Sigmoid colon (tissue), 6 donors: ENCODE measurements at regions not wholly inside any gene's neighbourhood (a gene's known extent, or its start where the extent isn't known, plus 50 kb on each side); places are given as distances from the start of the nearest gene placed in this dataset.
"Not testable (repeated sequence)": the region's sequence is repeated elsewhere in the genome, so short reads cannot be mapped to it uniquely, and the experiment has no call there.

ENCODE experiments used
- DNase-seq: peaks from one replicate; pipeline ENCODE4 v3.0.0-alpha.2; 2019
- H3K27ac ChIP-seq, 4 donors: fragments of 200-600 bp; sonication (generic); one replicate each; pipeline ENCODE4 v1.5.1; 2016 to 2019; ENCODE audit warnings: mild to moderate bottlenecking in 1 of 4
- H3K27me3 ChIP-seq, 3 donors: fragments of 200-600 bp; sonication (generic); one replicate each; pipeline ENCODE4 v1.5.1; 2019; ENCODE audit warnings: mild to moderate bottlenecking in 1 of 3
- H3K36me3 ChIP-seq, 4 donors: fragments of 200-600 bp; sonication (generic); one replicate each; pipeline ENCODE4 v1.5.1; 2016 to 2019
- H3K4me1 ChIP-seq, 4 donors: fragments of 200-600 bp; sonication (generic); one replicate each; pipeline ENCODE4 v1.5.1; 2017 to 2019
- H3K4me3 ChIP-seq, 4 donors: fragments of 200-600 bp; sonication (generic); one replicate each; pipeline ENCODE4 v1.5.1; 2017 to 2019; ENCODE audit warnings: mild to moderate bottlenecking in 2 of 4, moderate library complexity in 1 of 4
- H3K9me3 ChIP-seq, 4 donors: fragments of 200-600 bp in 3 of 4; sonication (generic) in 3 of 4; one replicate each; pipeline versions ENCODE4 v1.5.1 to v1.6.1; 2013 to 2019
- CTCF ChIP-seq, 4 experiments: fragments of 450-650 bp in 3 of 4; fragments of 200-600 bp in 1 of 4; IDR thresholded peaks; one replicate each; pipeline ENCODE4 v1.5.1; 2016 to 2019; ENCODE audit warnings: antibody characterized with exemption in 4 of 4, mild to moderate bottlenecking in 3 of 4, moderate library complexity in 2 of 4
- EP300 ChIP-seq, 4 donors: sonication (generic); formaldehyde crosslinking; IDR thresholded peaks; one replicate each; pipeline ENCODE4 v1.6.1; 2017; ENCODE audit warnings: antibody characterized with exemption in 4 of 4
- POLR2A ChIP-seq, 2 donors: fragments of 450-650 bp; IDR thresholded peaks; one replicate each; pipeline ENCODE4 v1.6.1; 2016; ENCODE audit warnings: antibody characterized with exemption in 2 of 2, mild to moderate bottlenecking in 2 of 2, moderate library complexity in 2 of 2
- POLR2AphosphoS5 ChIP-seq, 4 donors: sonication (generic); formaldehyde crosslinking; IDR thresholded peaks; one replicate each; pipeline ENCODE4 v1.6.1; 2017; ENCODE audit warnings: antibody characterized with exemption in 4 of 4
- WGBS, 2 donors: extraction: QIAGEN DNeasy Blood & Tissue Kit; methylation state at CpG; one replicate each; pipeline ENCODE4 v1.1.7; 2013; 5-methylcytosine and 5-hydroxymethylcytosine counted together
- intact Hi-C: fragments of 100-400 bp; cut with DNase I; formaldehyde crosslinking; loops from one replicate; pipeline ENCODE4 v1.15.1; 2023
- donor health status: healthy with polysubstance abuse.
- donor health status: healthy.

GRCh38 chr16:85240982-85241924 is 129.0 kb upstream of the CIBAR2 start:
- TF ChIP-seq EP300 (IDR thresholded peaks at IDR 0.05) (no peak), POLR2AphosphoS5 (IDR thresholded peaks at IDR 0.05) (no peak), CTCF (IDR thresholded peaks at IDR 0.05) (no peak), POLR2A (IDR thresholded peaks at IDR 0.05) (no peak)
- Histone ChIP-seq H3K4me3 (no peak overlapping the region), H3K9me3 (no peaks in the 10 kb centered on the region), H3K27me3 (no peaks in the 10 kb centered on the region), H3K36me3 (no peaks in the 10 kb centered on the region), H3K4me1 (peaks cover 0 to 33% (median 25%) of the 10 kb centered on the region in 4 donors), H3K27ac (no peak overlapping the region)
- DNase-seq: no peak
- intact Hi-C loops: no loop called here
- 84% methylated on average over 18 of the region's 18 CpGs for WGBS, 2 donors

GRCh38 chr16:85242140-85242539 is 129.9 kb upstream of the CIBAR2 start:
- H3K27ac ChIP-seq: no peak overlapping the region
- H3K4me3 ChIP-seq: no peak overlapping the region
- H3K9me3 ChIP-seq: no peaks in the 10 kb centered on the region
- TF ChIP-seq EP300 (IDR thresholded peaks at IDR 0.05): no peak
- no peak for TF ChIP-seq POLR2A (IDR thresholded peaks at IDR 0.05)
- no peak for TF ChIP-seq CTCF (IDR thresholded peaks at IDR 0.05)
- no peak for TF ChIP-seq POLR2AphosphoS5 (IDR thresholded peaks at IDR 0.05)
- peaks cover 0 to 24% (median 18%) of the 10 kb centered on the region in 4 donors for H3K4me1 ChIP-seq
- DNase-seq: no peak
- 80 to 88% methylated on average over 10 of the region's 10 CpGs for WGBS, 2 donors
- no peaks in the 10 kb centered on the region for H3K27me3 ChIP-seq
- no peaks in the 10 kb centered on the region for H3K36me3 ChIP-seq
- intact Hi-C loops: no loop called here

GRCh38 chr16:85243308-85243707 is 131.0 kb upstream of the CIBAR2 start:
- no peak for DNase-seq
- Histone ChIP-seq H3K9me3 (no peaks in the 10 kb centered on the region), H3K27me3 (no peaks in the 10 kb centered on the region), H3K4me1 (peaks cover 0 to 14% (median 12%) of the 10 kb centered on the region in 4 donors), H3K36me3 (no peaks in the 10 kb centered on the region), H3K4me3 (no peak overlapping the region), H3K27ac (no peak overlapping the region)
- 28 to 76% methylated on average over 12 of the region's 12 CpGs for WGBS, 2 donors
- TF ChIP-seq EP300 (IDR thresholded peaks at IDR 0.05) (no peak), POLR2AphosphoS5 (IDR thresholded peaks at IDR 0.05) (no peak), POLR2A (IDR thresholded peaks at IDR 0.05) (no peak), CTCF (IDR thresholded peaks at IDR 0.05) (no peak)
- intact Hi-C loops: no loop called here

- 92 to 93% methylated on average over 8 of the region's 8 CpGs for WGBS, 2 donors
- intact Hi-C loops, H3K27ac ChIP-seq: not testable (repeated sequence)
These were observed 132.2 kb upstream of the CIBAR2 start for GRCh38 chr16:85244452-85244851.

GRCh38 chr16:85245307-85246172 is 133.3 kb upstream of the CIBAR2 start:
- no peak overlapping the region for H3K4me3 ChIP-seq
- H3K27ac ChIP-seq: no peak overlapping the region
- WGBS, 2 donors: 21 to 25% methylated on average over 24 of the region's 24 CpGs
- H3K9me3 ChIP-seq: no peaks in the 10 kb centered on the region
- DNase-seq: peak; percentile 83
- H3K4me1 ChIP-seq: peaks cover 0 to 8% (median 7%) of the 10 kb centered on the region in 4 donors
- no peaks in the 10 kb centered on the region for H3K36me3 ChIP-seq
- no peaks in the 10 kb centered on the region for H3K27me3 ChIP-seq
- intact Hi-C loops: no loop called here
- TF ChIP-seq POLR2A (IDR thresholded peaks at IDR 0.05) (no peak), CTCF (IDR thresholded peaks at IDR 0.05) (peak; percentile 74 to 91 (median 87))

More at GRCh38 chr16:85244452-85244851, 132.2 kb upstream of the CIBAR2 start:
- not testable (repeated sequence) for H3K36me3 ChIP-seq, H3K4me3 ChIP-seq, DNase-seq, H3K27me3 ChIP-seq, H3K9me3 ChIP-seq, H3K4me1 ChIP-seq
